ENCODE measurements at regions not wholly inside any gene's neighbourhood (a gene's known extent, or its start where the extent isn't known, plus 50 kb on each side); places are given as distances from the start of the nearest gene placed in this dataset.
"Not testable (repeated sequence)": the region's sequence is repeated elsewhere in the genome, so short reads cannot be mapped to it uniquely, and the experiment has no call there.

- DNase-seq = no peak
These were observed 119.7 kb downstream of the MACROH2A1 start for GRCh38 chr5:135279328-135279727.

- no peak for DNase-seq
These were observed 122.9 kb downstream of the MACROH2A1 start for GRCh38 chr5:135276151-135276550.

- DNase-seq = no peak
These were observed 125.8 kb downstream of the MACROH2A1 start for GRCh38 chr5:135273212-135273611.

GRCh38 chr5:135272311-135272805 lies 126.7 kb downstream of the MACROH2A1 start:
- DNase-seq = no peak

GRCh38 chr5:135271533-135272310 lies 127.3 kb downstream of the MACROH2A1 start:
- no peak for DNase-seq

- no peak for DNase-seq
These were observed 129.1 kb downstream of the MACROH2A1 start for GRCh38 chr5:135269931-135270421.

GRCh38 chr5:135269199-135269598 lies 129.8 kb downstream of the MACROH2A1 start:
- no peak for DNase-seq

GRCh38 chr5:135266975-135267374 lies 132.1 kb downstream of the MACROH2A1 start:
- DNase-seq = no peak

- DNase-seq = no peak
These were observed 132.8 kb downstream of the MACROH2A1 start for GRCh38 chr5:135266303-135266635.

GRCh38 chr5:135265497-135266302 lies 133.3 kb downstream of the MACROH2A1 start:
- no peak for DNase-seq

GRCh38 chr5:135264451-135265440 lies 134.3 kb downstream of the MACROH2A1 start:
- DNase-seq = no peak

- no peak for DNase-seq
These were observed 135.9 kb downstream of the MACROH2A1 start for GRCh38 chr5:135263022-135263668.

- no peak for DNase-seq
These were observed 136.7 kb downstream of the MACROH2A1 start for GRCh38 chr5:135262364-135262763.

GRCh38 chr5:135260108-135260507 lies 138.9 kb downstream of the MACROH2A1 start:
- not testable (repeated sequence) for DNase-seq

GRCh38 chr5:135255461-135256178 lies 143.4 kb downstream of the MACROH2A1 start:
- no peak for DNase-seq

GRCh38 chr5:135254183-135254582 lies 144.8 kb downstream of the MACROH2A1 start:
- DNase-seq = no peak

GRCh38 chr5:135253601-135254178 lies 145.3 kb downstream of the MACROH2A1 start:
- no peak for DNase-seq

- DNase-seq = no peak
These were observed 147.9 kb downstream of the MACROH2A1 start for GRCh38 chr5:135251093-135251492.

GRCh38 chr5:135250671-135251070 lies 148.4 kb downstream of the MACROH2A1 start:
- no peak for DNase-seq

- DNase-seq = no peak
These were observed 149.4 kb downstream of the MACROH2A1 start for GRCh38 chr5:135249658-135250057.

GRCh38 chr5:135248801-135249231 lies 150.2 kb downstream of the MACROH2A1 start:
- DNase-seq = no peak

Measured in NCI-H2081 treated with DMSO at 0.1 percent for 48 hours (cell line).